Hypothalamus (tissue), 51 donors: ENCODE measurements at regions not wholly inside any gene's neighbourhood (a gene's known extent, or its start where the extent isn't known, plus 50 kb on each side); places are given as distances from the start of the nearest gene placed in this dataset.

Source experiments
- DNase-seq, 51 donors: peaks; one replicate each; lab custom pipeline; 2025; lab: John Stamatoyannopoulos, UW

- DNase-seq, result no peak
Measured at GRCh38 chr2:128489526-128490273, 171.0 kb upstream of the HS6ST1 start.

GRCh38 chr2:128490321-128490720, 171.7 kb upstream of the HS6ST1 start:
- DNase-seq, result no peak

- no peak for DNase-seq
Measured at GRCh38 chr2:128490881-128491691, 172.4 kb upstream of the HS6ST1 start.

- no peak for DNase-seq
Measured at GRCh38 chr2:128491692-128492244, 173.1 kb upstream of the HS6ST1 start.

- DNase-seq, result no peak
Measured at GRCh38 chr2:128492966-128493811, 174.5 kb upstream of the HS6ST1 start.

- DNase-seq, result no peak
Measured at GRCh38 chr2:128493880-128494279, 175.2 kb upstream of the HS6ST1 start.

GRCh38 chr2:128494307-128494639, 175.6 kb upstream of the HS6ST1 start:
- DNase-seq, result no peak

GRCh38 chr2:128494640-128495321, 176.1 kb upstream of the HS6ST1 start:
- DNase-seq, result no peak

GRCh38 chr2:128495996-128496547, 177.4 kb upstream of the HS6ST1 start:
- no peak for DNase-seq

- DNase-seq, result no peak
Measured at GRCh38 chr2:128496700-128497099, 178.0 kb upstream of the HS6ST1 start.

- no peak for DNase-seq
Measured at GRCh38 chr2:128497461-128497860, 178.8 kb upstream of the HS6ST1 start.

GRCh38 chr2:128498086-128498485, 179.4 kb upstream of the HS6ST1 start:
- no peak for DNase-seq

GRCh38 chr2:128498589-128498988, 179.9 kb upstream of the HS6ST1 start:
- DNase-seq, result no peak

GRCh38 chr2:128499367-128500137, 180.9 kb upstream of the HS6ST1 start:
- no peak for DNase-seq

GRCh38 chr2:128500138-128500800, 181.6 kb upstream of the HS6ST1 start:
- DNase-seq, result no peak

- DNase-seq, result no peak
Measured at GRCh38 chr2:128501006-128501690, 182.5 kb upstream of the HS6ST1 start.

- DNase-seq, result no peak
Measured at GRCh38 chr2:128501700-128502099, 183.0 kb upstream of the HS6ST1 start.

- DNase-seq, result no peak
Measured at GRCh38 chr2:128502200-128502599, 183.5 kb upstream of the HS6ST1 start.
